GM12874 (cell line): ENCODE measurements at regions not wholly inside any gene's neighbourhood (a gene's known extent, or its start where the extent isn't known, plus 50 kb on each side); places are given as distances from the start of the nearest gene placed in this dataset.

ENCODE experiments used
- TF ChIP-seq, protein P1 (sequence below): IDR thresholded peaks from 2 replicates; pipeline ENCODE4 v1.5.1; 2011; ENCODE audit warnings: low read depth, mild to moderate bottlenecking, control low read depth, low read length, moderate library complexity; ENCODE audit not compliant: insufficient read depth

- TF ChIP-seq, protein P1, sequence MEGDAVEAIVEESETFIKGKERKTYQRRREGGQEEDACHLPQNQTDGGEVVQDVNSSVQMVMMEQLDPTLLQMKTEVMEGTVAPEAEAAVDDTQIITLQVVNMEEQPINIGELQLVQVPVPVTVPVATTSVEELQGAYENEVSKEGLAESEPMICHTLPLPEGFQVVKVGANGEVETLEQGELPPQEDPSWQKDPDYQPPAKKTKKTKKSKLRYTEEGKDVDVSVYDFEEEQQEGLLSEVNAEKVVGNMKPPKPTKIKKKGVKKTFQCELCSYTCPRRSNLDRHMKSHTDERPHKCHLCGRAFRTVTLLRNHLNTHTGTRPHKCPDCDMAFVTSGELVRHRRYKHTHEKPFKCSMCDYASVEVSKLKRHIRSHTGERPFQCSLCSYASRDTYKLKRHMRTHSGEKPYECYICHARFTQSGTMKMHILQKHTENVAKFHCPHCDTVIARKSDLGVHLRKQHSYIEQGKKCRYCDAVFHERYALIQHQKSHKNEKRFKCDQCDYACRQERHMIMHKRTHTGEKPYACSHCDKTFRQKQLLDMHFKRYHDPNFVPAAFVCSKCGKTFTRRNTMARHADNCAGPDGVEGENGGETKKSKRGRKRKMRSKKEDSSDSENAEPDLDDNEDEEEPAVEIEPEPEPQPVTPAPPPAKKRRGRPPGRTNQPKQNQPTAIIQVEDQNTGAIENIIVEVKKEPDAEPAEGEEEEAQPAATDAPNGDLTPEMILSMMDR = no peak
Observed at GRCh38 chr2:207334301-207334623, 168.5 kb upstream of the KLF7 start.

DNA sequence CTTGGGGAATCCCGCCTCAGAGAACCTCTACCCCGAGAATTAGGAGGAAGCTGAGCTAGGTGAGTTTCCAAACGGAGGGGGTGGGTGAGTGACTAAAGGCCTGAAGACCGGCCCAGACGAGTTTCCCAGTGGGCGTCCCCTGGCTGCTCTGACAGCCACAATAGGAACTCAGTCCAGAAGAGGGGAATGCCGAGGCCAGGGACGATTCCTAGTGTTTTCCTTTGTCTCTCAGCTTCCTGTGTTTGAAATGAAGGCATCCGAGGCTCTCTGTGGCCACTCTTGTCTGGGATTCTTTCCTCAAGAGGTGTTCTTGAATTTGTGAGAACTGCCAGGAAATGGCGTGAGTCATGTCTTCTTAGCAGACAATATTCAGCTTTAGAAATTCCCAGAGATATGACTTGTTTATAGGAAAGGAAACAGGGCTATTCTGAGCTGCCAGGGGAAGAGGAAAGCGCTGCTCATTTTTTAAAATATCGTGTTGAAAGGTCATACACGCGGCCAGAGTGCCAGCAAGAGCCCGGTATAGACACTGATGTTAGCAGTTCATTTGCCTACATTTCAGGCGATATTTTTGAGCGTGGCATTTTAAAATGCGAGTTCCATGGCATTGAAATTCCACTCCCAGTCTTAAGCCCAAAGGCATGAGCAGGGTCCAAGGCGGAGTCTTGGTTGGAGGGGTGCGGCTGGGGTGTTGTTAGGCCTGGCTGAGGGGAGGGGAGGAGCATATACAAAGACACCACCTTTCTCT is 169.1 kb upstream of the KLF7 start:
- TF ChIP-seq, protein P1 = no peak

DNA sequence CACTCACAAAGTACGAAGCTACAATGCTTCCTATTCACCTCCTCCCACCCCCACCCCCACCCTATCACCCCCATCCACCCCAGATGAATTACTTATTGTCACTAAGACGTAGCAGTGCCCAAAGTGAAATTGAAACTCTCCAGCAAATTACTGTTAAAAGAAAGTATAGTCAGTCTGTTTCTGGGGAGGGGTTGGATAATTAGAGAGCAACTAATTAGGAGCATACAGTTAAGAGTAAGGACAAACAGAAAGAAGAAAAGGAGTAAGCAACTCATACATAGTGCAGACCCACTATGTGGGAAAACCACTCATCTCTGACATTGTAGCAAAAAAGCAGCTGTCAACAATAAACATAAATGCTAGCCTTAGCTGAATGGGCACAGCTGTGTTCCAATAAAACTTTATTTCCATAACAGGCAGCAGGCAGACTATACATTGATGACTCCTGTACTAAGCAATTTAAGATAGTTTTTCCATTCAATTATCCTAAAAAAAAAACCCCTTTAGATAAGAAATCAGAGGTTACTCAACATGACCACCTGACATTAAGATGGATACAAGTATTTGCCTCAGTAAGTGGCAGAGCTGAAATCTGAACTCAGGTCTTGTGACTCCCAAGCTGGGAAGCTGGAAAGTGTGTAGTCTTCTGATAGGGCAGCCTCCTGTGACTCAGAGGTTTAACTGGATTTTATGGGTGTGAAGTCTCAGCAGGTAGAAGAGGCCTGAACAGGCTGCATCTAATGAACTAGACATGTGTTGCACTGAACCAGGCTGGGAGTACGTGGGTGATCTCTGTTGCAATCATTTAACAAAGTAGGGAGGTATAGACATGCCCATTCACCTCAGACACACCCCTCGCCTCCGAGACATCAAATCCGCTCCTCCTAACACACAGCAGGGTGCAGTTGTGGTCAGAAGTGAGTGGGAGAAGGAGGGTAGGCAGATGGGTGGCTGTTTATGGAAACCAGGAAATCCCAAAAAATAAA is 171.8 kb upstream of the KLF7 start:
- TF ChIP-seq, protein P1 = no peak

DNA sequence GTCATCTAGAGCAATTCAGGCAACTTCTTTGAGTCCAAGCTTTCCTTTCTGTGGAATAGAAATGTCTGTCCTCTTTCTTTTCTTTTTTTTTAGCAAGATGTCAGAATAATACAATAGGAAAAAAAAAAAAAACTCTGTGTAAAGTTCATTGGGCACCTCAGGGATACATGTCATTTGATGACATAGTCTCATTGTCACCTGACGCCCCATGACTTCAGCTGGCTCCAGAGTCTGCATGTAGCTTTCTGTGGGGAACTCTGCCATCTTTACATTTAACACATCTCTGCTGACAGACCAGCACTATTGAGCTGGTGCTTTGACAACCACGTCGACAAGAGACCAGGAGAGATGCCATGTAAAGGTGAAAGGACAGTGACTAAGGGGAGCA is 172.5 kb upstream of the KLF7 start:
- TF ChIP-seq, protein P1 = no peak

DNA sequence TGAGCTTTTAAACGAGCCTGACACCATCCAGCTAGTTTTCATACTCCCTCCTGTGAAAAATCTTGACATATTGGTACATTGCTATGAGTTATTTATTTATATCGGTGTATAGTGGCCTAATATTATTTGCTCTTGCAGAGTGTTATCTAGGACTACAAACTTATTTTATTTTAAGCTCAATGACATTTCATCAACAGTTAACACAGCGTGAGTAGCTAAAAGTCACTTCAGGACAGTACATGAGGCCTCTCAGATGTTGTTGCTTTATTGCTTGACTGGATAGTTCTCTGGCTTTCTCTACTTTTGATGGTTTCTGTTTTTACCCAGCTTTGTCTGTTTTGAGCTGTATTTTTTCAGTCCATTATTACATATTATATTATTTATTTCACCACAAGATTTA is 172.9 kb upstream of the KLF7 start:
- TF ChIP-seq, protein P1 = no peak

- TF ChIP-seq, protein P1 = no peak
Observed at GRCh38 chr2:207341112-207341750, 175.5 kb upstream of the KLF7 start.

GRCh38 chr2:207341804-207342203 is 176.1 kb upstream of the KLF7 start:
- TF ChIP-seq, protein P1 = no peak
